HG03025 (cell line): ENCODE measurements at regions not wholly inside any gene's neighbourhood (a gene's known extent, or its start where the extent isn't known, plus 50 kb on each side); places are given as distances from the start of the nearest gene placed in this dataset.
A peak's percentile ranks its signal among the peaks of the same experiment; 100 is the strongest.
"Not testable (repeated sequence)": the region's sequence is repeated elsewhere in the genome, so short reads cannot be mapped to it uniquely, and the experiment has no call there.

Experiments
- ATAC-seq: cut with Tn5 transposase; IDR thresholded peaks from one replicate; pipeline ENCODE4 v1.9.1; 2021; ENCODE audit warnings: mild to moderate bottlenecking, moderate library complexity; ENCODE audit not compliant: unreplicated experiment, low FRiP score

GRCh38 chr2:187206471-187206870 is 241.6 kb downstream of the CALCRL start:
- no peak for ATAC-seq

GRCh38 chr2:187206071-187206470 is 242.0 kb downstream of the CALCRL start:
- ATAC-seq = no peak

- ATAC-seq = no peak
These were observed 249.9 kb downstream of the CALCRL start for GRCh38 chr2:187198136-187198535.

- no peak for ATAC-seq
These were observed 254.0 kb downstream of the CALCRL start for GRCh38 chr2:187194049-187194448.

- no peak for ATAC-seq
These were observed 259.0 kb downstream of the CALCRL start for GRCh38 chr2:187188783-187189631.

- ATAC-seq = no peak
These were observed 260.5 kb downstream of the CALCRL start for GRCh38 chr2:187187519-187187918.

- no peak for ATAC-seq
These were observed 267.5 kb downstream of the CALCRL start for GRCh38 chr2:187180529-187180928.

GRCh38 chr2:187178876-187179275 is 269.2 kb downstream of the CALCRL start:
- ATAC-seq = not testable (repeated sequence)

GRCh38 chr2:187177253-187177652 is 270.8 kb downstream of the CALCRL start:
- ATAC-seq = no peak

GRCh38 chr2:187174582-187174981 is 273.5 kb downstream of the CALCRL start:
- ATAC-seq = no peak

- no peak for ATAC-seq
These were observed 276.7 kb downstream of the CALCRL start for GRCh38 chr2:187171318-187171717.

- ATAC-seq = no peak
These were observed 278.2 kb downstream of the CALCRL start for GRCh38 chr2:187169864-187170263.

GRCh38 chr2:187168720-187169713 is 279.0 kb downstream of the CALCRL start:
- ATAC-seq = peak; percentile 68

- ATAC-seq = no peak
These were observed 280.6 kb downstream of the CALCRL start for GRCh38 chr2:187167491-187167890.

GRCh38 chr2:187165936-187166610 is 282.0 kb downstream of the CALCRL start:
- ATAC-seq = no peak

- ATAC-seq = no peak
These were observed 289.6 kb downstream of the CALCRL start for GRCh38 chr2:187158452-187158851.

- ATAC-seq = no peak
These were observed 291.0 kb downstream of the CALCRL start for GRCh38 chr2:187157046-187157445.

- no peak for ATAC-seq
These were observed 292.6 kb downstream of the CALCRL start for GRCh38 chr2:187155476-187155875.

- ATAC-seq = no peak
These were observed 297.4 kb downstream of the CALCRL start for GRCh38 chr2:187150670-187151069.

- no peak for ATAC-seq
These were observed 299.2 kb upstream of the ZSWIM2 start for GRCh38 chr2:187148059-187148714.
